Neuronal stem cell (in vitro differentiated cells): ENCODE measurements at regions not wholly inside any gene's neighbourhood (a gene's known extent, or its start where the extent isn't known, plus 50 kb on each side); places are given as distances from the start of the nearest gene placed in this dataset.

Experiments used
- DNase-seq: peaks from one replicate; pipeline ENCODE4 v3.0.0-alpha.2; 2013; ENCODE audit warnings: low spot score
- H2AFZ ChIP-seq: one replicate; pipeline ENCODE4 v1.6.1; 2013; ENCODE audit warnings: mild to moderate bottlenecking, low read length, inconsistent platforms
- H2AK5ac ChIP-seq: 2 replicates; pipeline ENCODE4 v1.6.1; 2013; ENCODE audit warnings: low read depth, mild to moderate bottlenecking, inconsistent platforms, low read length, moderate library complexity, mixed read lengths
- H2BK120ac ChIP-seq: 2 replicates; pipeline ENCODE4 v1.6.1; 2013; ENCODE audit warnings: low read depth, mild to moderate bottlenecking, inconsistent platforms, low read length, moderate library complexity, mixed read lengths
- H2BK12ac ChIP-seq: one replicate; pipeline ENCODE4 v1.6.1; 2013; ENCODE audit warnings: low read length, inconsistent platforms
- H2BK15ac ChIP-seq: 2 replicates; pipeline ENCODE4 v1.6.1; 2013; ENCODE audit warnings: mild to moderate bottlenecking, low read length, inconsistent platforms, mixed read lengths
- H2BK5ac ChIP-seq: one replicate; pipeline ENCODE4 v1.6.1; 2013; ENCODE audit warnings: inconsistent platforms, mild to moderate bottlenecking, low read length, moderate library complexity
- H3K14ac ChIP-seq: one replicate; pipeline ENCODE4 v1.6.1; 2013; ENCODE audit warnings: low read length, inconsistent platforms
- H3K18ac ChIP-seq: 2 replicates; pipeline ENCODE4 v1.6.1; 2013; ENCODE audit warnings: low read length, inconsistent platforms
- H3K23ac ChIP-seq: 2 replicates; pipeline ENCODE4 v1.6.1; 2013; ENCODE audit warnings: low read depth, mild to moderate bottlenecking, mixed read lengths, low read length, inconsistent platforms; ENCODE audit not compliant: poor library complexity
- H3K27ac ChIP-seq: replicated peaks from 3 replicates; pipeline ENCODE4 v1.5.1; 2013; ENCODE audit warnings: low read length, inconsistent platforms
- H3K27me3 ChIP-seq, 3 experiments: 2 replicates each; pipeline ENCODE4 v1.6.1; 2013; ENCODE audit warnings: low read length in 3 of 3, mild to moderate bottlenecking in 2 of 3, inconsistent platforms in 1 of 3, low read depth in 1 of 3, mixed read lengths in 1 of 3, moderate library complexity in 1 of 3; ENCODE audit not compliant: control insufficient read depth in 3 of 3, insufficient read depth in 3 of 3
- H3K36me3 ChIP-seq, 2 donors: replicated peaks in 1 of 2; 2 replicates each; pipeline ENCODE4 v1.6.1; 2013; ENCODE audit warnings: low read length in 2 of 2; ENCODE audit not compliant: control insufficient read depth in 2 of 2, insufficient read depth in 2 of 2
- H3K4ac ChIP-seq: 2 replicates; pipeline ENCODE4 v1.6.1; 2013; ENCODE audit warnings: inconsistent platforms, mild to moderate bottlenecking, low read length, moderate library complexity
- H3K4me1 ChIP-seq, 2 donors: 1 replicate in 1 of 2; 2 replicates in 1 of 2; pipeline ENCODE4 v1.6.1; 2013; ENCODE audit warnings: low read length in 2 of 2, low read depth in 1 of 2; ENCODE audit not compliant: control insufficient read depth in 2 of 2, insufficient read depth in 1 of 2
- H3K4me2 ChIP-seq: one replicate; pipeline ENCODE4 v1.6.1; 2013; ENCODE audit warnings: mild to moderate bottlenecking, low read length, inconsistent platforms; ENCODE audit not compliant: insufficient read depth, poor library complexity, severe bottlenecking
- H3K4me3 ChIP-seq, 2 donors: 2 replicates each; pipeline ENCODE4 v1.5.1; 2013; ENCODE audit warnings: low read length in 2 of 2, mild to moderate bottlenecking in 2 of 2, inconsistent platforms in 1 of 2, moderate library complexity in 1 of 2
- H3K79me1 ChIP-seq: one replicate; pipeline ENCODE4 v1.6.1; 2013; ENCODE audit warnings: low read depth, mild to moderate bottlenecking, inconsistent platforms, low read length, moderate library complexity
- H3K9ac ChIP-seq: one replicate; pipeline ENCODE4 v1.6.1; 2013; ENCODE audit warnings: mild to moderate bottlenecking, low read depth, low read length, inconsistent platforms; ENCODE audit not compliant: poor library complexity
- H3K9me3 ChIP-seq, 2 donors: replicated peaks in 1 of 2; 2 replicates each; pipeline versions ENCODE3 to v1.6.1; 2013; ENCODE audit warnings: low read length in 2 of 2, mild to moderate bottlenecking in 2 of 2, inconsistent platforms in 1 of 2, low read depth in 1 of 2, mixed read lengths in 1 of 2, moderate library complexity in 1 of 2; ENCODE audit not compliant: control insufficient read depth in 2 of 2, insufficient read depth in 1 of 2
- H4K8ac ChIP-seq: one replicate; pipeline ENCODE4 v1.6.1; 2013; ENCODE audit warnings: low read depth, mild to moderate bottlenecking, inconsistent platforms, low read length, moderate library complexity
- H4K91ac ChIP-seq: one replicate; pipeline ENCODE4 v1.6.1; 2013; ENCODE audit warnings: low read length, low read depth, mild to moderate bottlenecking, inconsistent platforms; ENCODE audit not compliant: poor library complexity
- WGBS, 2 donors: extraction: QIAGEN DNeasy Blood & Tissue Kit; methylation state at CpG; one replicate each; pipeline ENCODE4 v1.1.7; 2013; ENCODE audit warnings: missing lambda C conversion rate in 2 of 2, mixed read lengths in 1 of 2; ENCODE audit not compliant: insufficient read length in 2 of 2, insufficient replicate concordance in 1 of 2; ENCODE audit errors: extremely low coverage in 2 of 2; 5-methylcytosine and 5-hydroxymethylcytosine counted together

GRCh38 chr4:217891-218290 is 87.4 kb downstream of the ZNF732 start:
- Histone ChIP-seq H3K4ac (no peak overlapping the region), H2AFZ (no peak overlapping the region), H2BK12ac (no peak overlapping the region), H2BK5ac (no peak overlapping the region), H2BK15ac (no peak overlapping the region), H3K14ac (no peak overlapping the region), H3K9ac (no peak overlapping the region), H4K91ac (no peak overlapping the region), H3K4me1 (peaks cover 0 to 4% of the 10 kb centered on the region in 2 donors), H3K4me3 (no peak overlapping the region), H3K27me3 (no peaks in the 10 kb centered on the region), H3K4me2 (no peak overlapping the region), H4K8ac (no peak overlapping the region), H2AK5ac (no peak overlapping the region), H3K9me3 (peaks cover 0 to 59% of the 10 kb centered on the region in 2 donors), H3K27ac (no peak overlapping the region), H2BK120ac (no peak overlapping the region), H3K18ac (no peak overlapping the region), H3K23ac (no peak overlapping the region), H3K79me1 (no peaks in the 10 kb centered on the region), H3K36me3 (peaks cover 0 to 42% of the 10 kb centered on the region in 2 donors)
- no peak for DNase-seq
- no CpG with 5 or more reads among the region's 2 CpGs for WGBS, 2 donors

DNA sequence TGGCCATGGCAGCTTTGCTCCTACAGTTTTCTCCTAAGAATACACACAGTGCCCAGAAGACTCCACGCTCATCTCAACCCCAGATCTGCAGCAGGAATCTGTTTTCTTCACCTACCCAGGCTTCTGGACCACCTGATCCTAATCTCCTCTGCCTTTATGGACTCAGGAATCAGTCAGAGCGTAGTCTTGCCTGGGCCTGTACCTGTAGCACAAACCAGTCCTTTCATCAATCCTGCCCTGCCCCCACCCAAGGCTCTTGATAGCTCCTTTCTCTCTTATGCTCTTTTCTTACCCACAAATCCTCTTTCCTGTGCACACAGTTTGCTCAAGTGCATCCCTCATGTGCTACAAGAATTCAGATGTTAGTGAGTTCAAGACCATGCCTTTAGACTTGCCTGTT is 89.7 kb downstream of the ZNF718 start:
- no peak overlapping the region for H4K8ac ChIP-seq
- peak overlapping the region; percentile 68 for H3K9ac ChIP-seq
- H2BK12ac ChIP-seq: no peak overlapping the region
- peak overlapping the region; percentile 32 for H3K14ac ChIP-seq
- H3K4ac ChIP-seq: no peak overlapping the region
- no peak overlapping the region for H2AK5ac ChIP-seq
- H3K23ac ChIP-seq: no peak overlapping the region
- H3K4me2 ChIP-seq: peak overlapping the region; percentile 56
- no peak for DNase-seq
- peaks cover 0 to 6% of the 10 kb centered on the region in 2 donors for H3K4me1 ChIP-seq
- peak overlapping the region; percentile 62 for H3K18ac ChIP-seq
- no CpG with 5 or more reads among the region's 2 CpGs for WGBS, 2 donors
- peaks cover 2 to 71% of the 10 kb centered on the region in 2 donors for H3K9me3 ChIP-seq
- H3K36me3 ChIP-seq: peaks cover 3 to 44% of the 10 kb centered on the region in 2 donors
- H4K91ac ChIP-seq: no peak overlapping the region
- H3K27ac ChIP-seq: no peak overlapping the region
- no peak overlapping the region for H2BK120ac ChIP-seq
- H3K79me1 ChIP-seq: no peaks in the 10 kb centered on the region
- H2BK15ac ChIP-seq: no peak overlapping the region
- no peaks in the 10 kb centered on the region for H3K27me3 ChIP-seq
- H3K4me3 ChIP-seq: peak overlapping the region; percentile 54 to 84
- no peak overlapping the region for H2BK5ac ChIP-seq
- no peak overlapping the region for H2AFZ ChIP-seq
